ENCODE measurements at regions not wholly inside any gene's neighbourhood (a gene's known extent, or its start where the extent isn't known, plus 50 kb on each side); places are given as distances from the start of the nearest gene placed in this dataset.

- TF ChIP-seq MXI1 (IDR thresholded peaks at IDR 0.05; ENCODE audit: borderline replicate concordance, low read depth, low read length) (no peak), CTCF (conservative IDR thresholded peaks at IDR 0.05; ENCODE audit: low read depth, low read length) (no peak), RCOR1 (IDR thresholded peaks at IDR 0.05; ENCODE audit: insufficient replicate concordance, low read length) (no peak), BHLHE40 (IDR thresholded peaks at IDR 0.05; ENCODE audit: low read depth, low read length) (no peak), RFX5 (IDR thresholded peaks at IDR 0.05; ENCODE audit: low read depth, low read length) (no peak), RAD21 (IDR thresholded peaks at IDR 0.05; ENCODE audit: low read length) (no peak), MAZ (IDR thresholded peaks at IDR 0.05; ENCODE audit: borderline replicate concordance, low read depth, low read length) (no peak), POLR2A (IDR thresholded peaks at IDR 0.05; ENCODE audit: low read depth, low read length) (no peak)
Measured at GRCh38 chr9:28378231-28378630, 805.0 kb upstream of the C9orf72 start.
